ENCODE measurements at regions not wholly inside any gene's neighbourhood (a gene's known extent, or its start where the extent isn't known, plus 50 kb on each side); places are given as distances from the start of the nearest gene placed in this dataset.
"Not testable (repeated sequence)": the region's sequence is repeated elsewhere in the genome, so short reads cannot be mapped to it uniquely, and the experiment has no call there.

GRCh38 chr6:118704915-118705314 is 53.5 kb upstream of the CEP85L start:
- no peak overlapping the region for H3K4me3 ChIP-seq (ENCODE audit: low read length)
- ATAC-seq (ENCODE audit: poor library complexity) (no peak), DNase-seq (peak in 1 of 14 experiments; percentile 27)
- no peaks in the 10 kb centered on the region for H3K27me3 ChIP-seq (ENCODE audit: control insufficient read depth in 1 of 2, insufficient read depth in 2 of 2, low read length in 2 of 2)
- TF ChIP-seq CTCF (IDR thresholded peaks at IDR 0.05), result no peak
- ChIA-PET CTCF (interaction anchor here (0.7 to 2.3 kb wide), 2 partner anchors 8 to 34 kb away, joined by 3 to 8 read pairs; no protein-coding TSS in a partner anchor), POLR2A (interaction anchor here (0.7 to 2.3 kb wide), 4 partner anchors 15 to 40 kb away, joined by 3 to 6 read pairs (median 4); no protein-coding TSS in a partner anchor)
- H3K4me1 ChIP-seq (ENCODE audit: insufficient read depth, low read length), result peaks cover 41% of the 10 kb centered on the region
- no peaks in the 10 kb centered on the region for H3K9me3 ChIP-seq (ENCODE audit: control insufficient read depth in 1 of 2, insufficient read depth in 1 of 2, low read length in 2 of 2)
- Mint-ChIP-seq H3K9me3 (no peaks in the 10 kb centered on the region), H3K36me3 (ENCODE audit: low read depth) (peaks cover 79% of the 10 kb centered on the region), H3K4me1 (ENCODE audit: low read depth) (peaks cover 82% of the 10 kb centered on the region), H3K27ac (peak overlapping the region; percentile 97), H3K4me3 (peak overlapping the region; percentile 58), H3K27me3 (no peaks in the 10 kb centered on the region)
- peaks cover 16% of the 10 kb centered on the region for H3K36me3 ChIP-seq (ENCODE audit: insufficient read depth, low read length)
- intact Hi-C loops (cut with DNase I, micrococcal nuclease), result loop anchor here (2.0 to 5.0 kb wide), 4 partner anchors 14 to 187 kb away; partner anchors contain the start of gene ASF1A (in 1 of the 2)
- H3K27ac ChIP-seq (ENCODE audit: low read depth in 1 of 2, low read length in 2 of 2), result peak overlapping the region in 1 of 2 donors; percentile 4

GRCh38 chr6:118701260-118701659 is 49.9 kb upstream of the CEP85L start:
- H3K27me3 ChIP-seq (ENCODE audit: control insufficient read depth in 1 of 2, insufficient read depth in 2 of 2, low read length in 2 of 2); H3K27ac Mint-ChIP-seq; intact Hi-C loops (cut with DNase I, micrococcal nuclease); H3K27ac ChIP-seq (ENCODE audit: low read depth in 1 of 2, low read length in 2 of 2); ATAC-seq (ENCODE audit: poor library complexity); H3K9me3 ChIP-seq (ENCODE audit: control insufficient read depth in 1 of 2, insufficient read depth in 1 of 2, low read length in 2 of 2); DNase-seq; H3K4me3 Mint-ChIP-seq; H3K27me3 Mint-ChIP-seq; H3K4me3 ChIP-seq (ENCODE audit: low read length); H3K9me3 Mint-ChIP-seq: not testable (repeated sequence)
- peaks cover 30% of the 10 kb centered on the region for H3K4me1 ChIP-seq (ENCODE audit: insufficient read depth, low read length)
- H3K36me3 Mint-ChIP-seq (ENCODE audit: low read depth), result peaks cover 82% of the 10 kb centered on the region
- CTCF ChIA-PET, result interaction anchor here (0.7 kb wide), 1 partner anchor 48 kb away, joined by 3 read pairs; no protein-coding TSS in a partner anchor
- H3K4me1 Mint-ChIP-seq (ENCODE audit: low read depth), result peaks cover 82% of the 10 kb centered on the region
- peaks cover 21% of the 10 kb centered on the region for H3K36me3 ChIP-seq (ENCODE audit: insufficient read depth, low read length)
- POLR2A ChIA-PET, result interaction anchor here (0.9 to 1.4 kb wide), 3 partner anchors 9 to 13 kb away, joined by 3 read pairs; no protein-coding TSS in a partner anchor
